Urinary bladder (tissue), 1 donor: ENCODE measurements at regions not wholly inside any gene's neighbourhood (a gene's known extent, or its start where the extent isn't known, plus 50 kb on each side); places are given as distances from the start of the nearest gene placed in this dataset. TPM values are rescaled to one million over a fixed set of nuclear protein-coding genes. Genes with fewer than 3 reads are reported as not detected.

Experiments
- small RNA-seq: library from RNA; depleted of rRNA; stranded (forward); fragments of <200 nt; gene quantifications from one replicate; pipeline ENCODE3, GENCODE V24; 2014

Small RNA genes lying in the stretch of these regions (small RNA-seq; reads per million reads assigned to genes)
- gene AC079804.2 (not detected), gene MIR3683 (not detected), gene RF00019 (not detected)
